HG02981 (cell line): ENCODE measurements at regions not wholly inside any gene's neighbourhood (a gene's known extent, or its start where the extent isn't known, plus 50 kb on each side); places are given as distances from the start of the nearest gene placed in this dataset.

Experiments used
- ATAC-seq: cut with Tn5 transposase; IDR thresholded peaks from one replicate; pipeline ENCODE4 v1.9.1; 2021; ENCODE audit warnings: mild to moderate bottlenecking, moderate library complexity; ENCODE audit not compliant: unreplicated experiment

DNA sequence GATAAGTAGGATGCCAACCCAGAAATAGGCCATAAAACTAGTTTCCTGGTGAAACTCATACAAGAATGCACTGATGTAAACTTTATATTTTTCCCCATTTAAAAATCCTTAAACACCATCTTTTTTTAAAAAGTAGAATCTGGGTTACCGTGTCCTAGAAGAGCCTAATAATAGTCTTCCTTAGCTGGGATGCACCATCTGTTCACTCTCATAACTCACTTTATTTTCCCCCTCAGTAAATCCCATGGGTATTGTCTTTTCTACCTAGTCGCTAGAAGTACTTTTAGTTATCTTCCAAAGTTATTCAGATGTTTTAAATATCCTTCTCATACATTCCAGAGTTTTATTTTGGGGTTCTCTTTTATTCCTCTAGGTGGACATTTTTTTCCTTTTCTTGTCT lies 250.2 kb downstream of the PLA2G4A start:
- no peak for ATAC-seq

- ATAC-seq: no peak
Observed at GRCh38 chr1:187079330-187079729, 250.6 kb downstream of the PLA2G4A start.

- no peak for ATAC-seq
Observed at GRCh38 chr1:187091666-187092065, 262.9 kb downstream of the PLA2G4A start.

- ATAC-seq: no peak
Observed at GRCh38 chr1:187092104-187092503, 263.4 kb downstream of the PLA2G4A start.

DNA sequence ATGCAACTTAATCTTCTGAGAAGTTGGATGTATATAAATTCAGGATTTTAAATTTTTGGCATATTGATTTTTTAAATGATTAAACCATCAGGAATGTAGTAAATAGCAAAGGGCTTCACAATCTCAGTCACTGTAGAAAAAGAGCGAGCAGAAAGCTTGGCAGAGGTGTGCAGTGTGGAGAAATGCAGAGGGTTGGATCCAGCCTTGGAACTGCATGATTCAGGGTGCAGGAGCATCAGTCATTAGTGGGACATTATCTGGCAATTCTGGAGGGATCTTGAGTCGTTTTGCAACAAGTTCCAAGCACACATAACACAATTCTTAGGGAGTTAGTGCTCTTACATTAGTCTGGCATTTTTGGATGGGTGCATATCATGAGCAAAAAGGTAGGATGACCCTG lies 267.9 kb downstream of the PLA2G4A start:
- ATAC-seq: no peak

DNA sequence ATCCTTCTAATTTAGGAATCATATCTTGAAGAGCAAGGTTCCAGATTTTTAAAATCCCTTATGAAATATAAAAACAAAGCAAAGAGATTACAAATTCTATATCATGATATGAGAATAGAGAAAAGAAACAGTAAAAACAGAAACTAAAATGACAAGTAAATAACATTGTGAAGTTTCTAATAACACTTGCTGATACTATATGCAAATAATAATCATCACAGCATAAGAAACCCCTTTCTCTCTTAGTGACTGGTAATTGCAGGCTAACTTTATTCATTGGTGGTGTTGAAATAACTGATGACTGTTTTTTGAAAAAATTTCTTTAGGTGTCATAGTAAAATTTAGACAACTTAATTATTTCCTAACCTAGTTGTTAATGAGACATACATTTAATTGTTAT lies 281.6 kb downstream of the PLA2G4A start:
- ATAC-seq: no peak

DNA sequence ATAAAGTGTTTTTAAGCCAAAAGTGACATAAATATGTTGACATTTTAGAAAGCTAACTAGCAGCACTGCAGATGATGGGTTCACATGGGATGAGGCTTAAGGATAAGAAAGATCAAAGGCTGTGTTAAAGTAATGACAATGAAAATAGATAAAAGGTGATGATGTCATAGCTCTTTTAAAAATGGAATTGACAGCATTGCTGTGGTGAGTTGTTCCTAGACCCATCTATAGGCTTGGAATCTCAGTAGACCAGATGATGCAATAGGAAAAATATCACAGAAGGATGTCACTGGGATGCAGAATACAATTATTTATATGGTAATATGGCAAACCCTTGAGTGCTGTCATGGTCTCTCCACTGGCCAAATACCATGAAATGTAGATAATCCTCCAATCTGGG lies 286.0 kb downstream of the PLA2G4A start:
- no peak for ATAC-seq

DNA sequence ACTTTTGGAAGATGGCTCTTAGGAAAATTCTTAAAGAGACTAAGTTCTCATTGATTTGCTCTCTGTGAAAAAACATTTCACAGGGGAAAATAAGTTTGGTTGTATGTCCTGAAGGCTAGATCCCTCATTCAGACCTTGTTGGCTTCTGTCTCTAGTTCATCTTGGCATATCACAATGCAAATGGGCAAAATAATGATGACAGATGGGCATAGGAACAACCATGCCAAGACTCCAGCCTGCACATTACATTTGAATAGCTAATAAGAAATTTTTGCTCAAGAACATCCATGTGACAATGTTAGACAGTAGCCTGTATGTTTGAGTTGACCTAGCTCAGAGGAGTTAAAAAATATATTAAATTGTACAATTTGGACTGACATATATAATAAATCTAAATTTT lies 292.9 kb downstream of the PLA2G4A start:
- no peak for ATAC-seq

GRCh38 chr1:187122566-187122965 lies 293.8 kb downstream of the PLA2G4A start:
- no peak for ATAC-seq

DNA sequence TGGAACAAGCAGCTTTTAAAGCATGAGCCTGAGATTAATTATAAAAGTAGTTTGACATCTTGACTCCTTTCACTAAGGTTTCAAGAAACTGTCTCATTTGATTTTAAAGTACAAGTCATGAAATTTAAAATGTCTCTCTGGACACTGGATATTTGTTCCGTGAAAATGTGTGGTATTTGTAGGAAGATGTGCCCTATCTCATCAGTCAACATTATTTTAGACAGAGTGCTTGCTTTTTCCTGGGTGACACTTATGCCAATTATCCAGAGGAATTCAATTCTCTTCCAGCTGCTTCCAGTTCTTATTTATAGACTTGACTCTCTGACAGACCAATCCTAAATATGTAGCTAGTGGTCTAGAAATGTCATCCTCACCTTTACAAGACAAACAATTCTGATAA lies 300.4 kb downstream of the PLA2G4A start:
- ATAC-seq: no peak

GRCh38 chr1:187143783-187144182 lies 315.0 kb downstream of the PLA2G4A start:
- ATAC-seq: no peak

- ATAC-seq: no peak
Observed at GRCh38 chr1:187146388-187146787, 317.6 kb downstream of the PLA2G4A start.

GRCh38 chr1:187151555-187151954 lies 322.8 kb downstream of the PLA2G4A start:
- ATAC-seq: no peak

DNA sequence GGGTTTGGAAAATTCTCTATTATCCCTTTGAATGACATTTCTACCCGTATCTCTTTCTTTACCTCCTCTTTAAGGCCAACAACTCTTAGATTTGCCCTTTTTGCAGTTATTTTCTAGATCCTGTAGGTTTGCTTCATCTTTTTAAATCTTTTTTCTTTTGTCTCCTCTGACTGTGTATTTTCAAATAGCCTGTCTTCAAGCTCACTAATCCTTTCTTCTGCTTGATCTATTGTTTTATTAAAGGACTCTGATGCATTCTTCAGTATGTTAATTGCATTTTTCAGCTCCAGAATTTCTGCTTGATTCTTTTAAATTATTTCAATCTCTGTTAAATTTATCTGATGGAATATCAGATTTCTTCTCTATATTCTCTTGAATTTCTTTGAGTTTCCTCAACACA lies 324.3 kb downstream of the PLA2G4A start:
- no peak for ATAC-seq

- no peak for ATAC-seq
Observed at GRCh38 chr1:187157115-187157514, 328.4 kb downstream of the PLA2G4A start.

DNA sequence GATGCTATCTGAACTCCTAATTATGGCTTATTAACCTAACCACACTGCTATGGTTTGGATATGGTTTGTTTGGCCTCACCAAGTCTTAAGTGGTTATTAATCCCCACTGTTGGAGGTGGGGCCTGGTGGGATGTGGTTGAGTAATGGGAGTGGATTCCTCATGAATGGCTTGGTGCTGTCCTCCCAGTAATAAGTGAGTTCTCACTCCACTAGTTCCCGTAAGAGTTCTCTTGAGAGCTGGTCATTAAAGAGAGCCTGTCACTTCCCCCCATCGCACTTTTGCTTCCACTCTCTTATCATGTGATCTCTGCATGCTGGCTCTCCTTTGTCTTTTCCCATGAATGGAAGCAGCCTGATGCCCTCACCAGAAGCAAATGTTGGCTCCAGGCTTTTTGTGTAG lies 328.8 kb downstream of the PLA2G4A start:
- no peak for ATAC-seq

DNA sequence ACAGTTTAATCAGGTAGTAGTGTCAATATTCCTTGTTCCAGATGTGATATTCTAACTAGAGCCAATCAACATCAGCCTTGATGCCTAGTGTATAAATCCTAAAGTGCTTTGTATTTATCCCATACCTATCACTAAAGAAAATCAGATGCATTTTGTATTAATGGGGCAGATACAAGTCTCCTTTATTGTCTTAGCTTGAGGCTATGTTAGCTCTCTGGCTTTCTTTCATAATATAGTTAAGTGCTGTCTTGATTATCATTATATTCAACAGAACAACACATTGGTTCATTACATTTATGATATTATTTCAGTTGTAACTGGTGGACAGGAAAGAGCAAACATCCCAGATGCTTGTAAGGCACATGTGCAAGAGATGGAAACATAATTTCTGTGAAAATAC lies 338.8 kb downstream of the PLA2G4A start:
- no peak for ATAC-seq

GRCh38 chr1:187168297-187168696 lies 339.5 kb downstream of the PLA2G4A start:
- ATAC-seq: no peak

GRCh38 chr1:187185389-187185788 lies 356.6 kb downstream of the PLA2G4A start:
- no peak for ATAC-seq

DNA sequence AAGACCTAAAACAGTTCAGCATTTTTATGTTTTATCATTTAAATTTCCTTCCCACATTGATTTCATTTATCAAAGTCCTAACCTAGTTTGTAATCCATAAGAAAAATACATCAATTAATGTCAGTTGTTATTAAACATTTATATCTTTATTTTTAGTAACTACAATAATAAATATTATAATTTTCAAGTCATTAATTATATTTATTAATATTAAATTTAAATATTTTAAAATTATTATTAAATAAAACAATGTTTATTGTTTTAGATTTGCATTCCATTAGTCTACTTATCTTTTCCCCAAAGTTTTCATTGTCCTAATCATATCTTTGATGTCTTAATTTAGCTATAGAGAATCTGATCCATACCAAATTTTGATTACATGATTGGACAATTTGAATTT lies 368.9 kb downstream of the PLA2G4A start:
- no peak for ATAC-seq

- no peak for ATAC-seq
Observed at GRCh38 chr1:187203257-187203656, 374.5 kb downstream of the PLA2G4A start.

DNA sequence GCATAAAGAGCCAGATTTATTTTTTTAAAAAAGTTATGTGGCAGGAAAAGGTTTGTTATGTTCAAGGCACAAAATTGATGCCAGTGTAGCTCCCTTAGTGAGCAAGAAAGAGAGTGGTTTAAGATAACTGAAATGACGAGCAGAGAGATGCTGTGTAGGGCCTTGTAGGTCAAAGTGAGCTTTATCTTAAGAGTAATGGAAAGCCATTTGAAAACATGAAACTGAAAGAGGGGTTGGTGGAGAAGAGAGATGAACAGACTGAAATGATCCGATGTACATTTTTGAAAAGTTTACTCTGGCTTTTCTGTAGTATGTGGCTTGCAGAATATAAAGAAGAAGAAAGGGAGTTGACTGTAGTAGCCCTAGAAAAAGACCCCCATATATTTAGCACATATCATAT lies 383.6 kb downstream of the PLA2G4A start:
- no peak for ATAC-seq

DNA sequence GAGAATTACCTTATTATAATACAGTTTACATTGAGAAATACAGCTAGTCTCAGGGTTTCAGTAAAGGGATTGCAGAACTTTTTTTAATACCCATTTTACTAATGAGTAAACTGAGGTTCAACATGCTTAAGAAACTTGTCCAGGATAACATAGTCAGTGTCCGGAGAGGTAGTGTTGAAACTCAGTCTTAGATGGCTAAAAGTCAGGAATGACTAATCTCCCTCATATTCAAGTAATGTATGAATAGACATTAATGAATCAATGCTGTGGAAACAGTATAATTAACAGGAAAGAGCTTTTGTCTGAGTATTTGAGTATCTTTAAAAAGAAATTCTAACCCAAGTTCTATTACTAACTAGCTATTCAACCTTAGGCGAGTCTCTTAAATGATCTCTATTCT lies 397.6 kb downstream of the PLA2G4A start:
- no peak for ATAC-seq

DNA sequence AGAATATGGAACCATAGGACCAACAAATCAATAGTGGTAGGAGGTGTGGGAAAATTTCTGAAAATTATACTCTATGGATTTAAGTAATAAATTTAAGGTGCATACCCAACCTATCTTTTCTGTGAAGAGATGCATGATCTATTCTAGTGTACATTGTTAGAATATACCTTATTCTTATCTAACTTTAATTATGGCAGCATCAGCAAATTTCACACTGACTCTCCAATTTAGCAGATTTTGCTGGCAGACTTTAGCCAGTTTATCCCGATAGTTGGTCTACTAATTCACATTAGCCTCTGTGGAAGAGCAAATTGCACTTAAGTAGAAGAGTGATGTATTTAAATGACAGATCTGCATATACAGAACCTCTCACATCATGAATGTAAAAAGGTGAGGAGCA lies 400.0 kb downstream of the PLA2G4A start:
- ATAC-seq: no peak
